GM21360 (cell line): ENCODE measurements at regions not wholly inside any gene's neighbourhood (a gene's known extent, or its start where the extent isn't known, plus 50 kb on each side); places are given as distances from the start of the nearest gene placed in this dataset.
A peak's percentile ranks its signal among the peaks of the same experiment; 100 is the strongest.
"Not testable (repeated sequence)": the region's sequence is repeated elsewhere in the genome, so short reads cannot be mapped to it uniquely, and the experiment has no call there.

Experiments used
- ATAC-seq: cut with Tn5 transposase; IDR thresholded peaks from one replicate; pipeline ENCODE4 v1.9.1; 2021; ENCODE audit warnings: mild to moderate bottlenecking, moderate library complexity; ENCODE audit not compliant: unreplicated experiment

GRCh38 chr7:51428217-51428887 is 111.7 kb upstream of the COBL start:
- no peak for ATAC-seq

DNA sequence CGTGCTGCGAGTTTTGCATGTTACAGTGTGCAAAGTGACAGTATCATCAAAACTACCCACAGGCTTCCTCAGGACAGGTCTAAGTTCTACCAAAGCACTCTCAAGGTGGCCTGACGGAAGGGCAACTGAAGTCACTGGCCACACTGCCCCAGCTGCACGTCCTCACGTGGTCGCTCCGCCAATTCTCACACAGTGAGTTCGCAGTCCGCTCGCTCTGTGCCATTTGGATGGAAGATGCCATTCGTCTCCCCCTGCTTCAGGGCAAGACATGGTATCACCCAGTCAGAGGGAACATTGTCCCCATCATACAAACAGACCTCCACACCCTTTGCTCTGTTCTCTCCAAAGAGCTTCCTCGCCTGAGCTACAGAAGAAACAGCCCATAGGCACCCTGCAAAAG is 109.6 kb upstream of the COBL start:
- ATAC-seq: no peak

GRCh38 chr7:51409934-51410333 is 93.3 kb upstream of the COBL start:
- ATAC-seq: not testable (repeated sequence)

GRCh38 chr7:51397608-51398007 is 81.0 kb upstream of the COBL start:
- ATAC-seq: not testable (repeated sequence)

GRCh38 chr7:51393003-51393402 is 76.4 kb upstream of the COBL start:
- ATAC-seq: not testable (repeated sequence)

DNA sequence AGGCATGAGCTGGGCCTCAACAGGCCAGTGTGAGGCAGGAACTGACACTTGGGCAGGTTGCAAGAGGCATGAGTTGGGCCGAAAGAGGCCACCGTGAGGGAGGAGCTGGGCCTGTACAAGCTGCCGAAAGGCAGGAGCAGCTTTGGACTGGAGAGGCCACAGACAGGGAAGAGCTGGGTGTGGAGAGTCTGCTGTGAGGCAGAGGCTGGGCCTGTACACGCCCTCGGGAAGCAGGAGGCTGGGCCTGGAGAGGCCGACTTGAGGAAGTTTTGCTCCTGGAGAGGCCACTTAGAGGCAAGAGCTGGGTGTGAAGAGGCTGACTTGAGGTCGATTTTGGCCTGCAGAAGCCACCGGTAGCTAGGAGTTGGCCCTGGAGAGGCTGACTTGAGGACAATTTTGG is 73.3 kb upstream of the COBL start:
- not testable (repeated sequence) for ATAC-seq

DNA sequence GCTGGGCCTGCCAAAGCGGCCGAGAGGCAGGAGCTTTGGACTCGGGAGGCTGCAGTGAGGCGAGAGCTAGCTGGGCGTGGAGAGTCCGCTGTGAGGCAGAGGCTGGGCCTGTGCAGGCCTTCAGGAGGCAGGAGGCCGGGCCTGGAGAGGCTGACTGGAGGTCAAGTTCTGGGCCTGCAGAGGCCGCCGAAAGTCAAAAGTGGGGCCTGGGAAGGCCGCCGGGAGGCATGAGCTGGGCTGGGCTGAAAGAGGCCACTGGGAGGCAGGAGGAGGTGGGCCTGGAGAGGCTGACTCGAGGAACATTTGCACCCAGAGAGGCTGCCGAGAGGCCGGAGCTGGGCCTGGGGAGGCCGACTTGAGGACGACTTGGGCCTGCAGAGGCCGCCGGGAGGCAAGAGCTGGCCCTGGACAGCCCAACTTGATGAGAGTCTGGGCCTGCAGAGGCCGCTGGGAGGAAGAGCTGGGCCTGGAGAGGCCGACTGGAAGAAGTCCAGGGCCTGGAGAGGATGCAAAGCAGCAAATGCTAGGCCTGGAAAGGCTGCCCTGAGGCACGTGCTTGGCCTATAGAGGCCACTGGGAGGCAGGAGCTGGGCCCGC is 72.7 kb upstream of the COBL start:
- ATAC-seq: not testable (repeated sequence)

- ATAC-seq: not testable (repeated sequence)
These were observed 71.6 kb upstream of the COBL start for GRCh38 chr7:51388241-51388640.

GRCh38 chr7:51386806-51387568 is 70.4 kb upstream of the COBL start:
- ATAC-seq: not testable (repeated sequence)

- ATAC-seq: not testable (repeated sequence)
These were observed 69.6 kb upstream of the COBL start for GRCh38 chr7:51386184-51386583.

- ATAC-seq: not testable (repeated sequence)
These were observed 65.6 kb upstream of the COBL start for GRCh38 chr7:51382243-51382642.

DNA sequence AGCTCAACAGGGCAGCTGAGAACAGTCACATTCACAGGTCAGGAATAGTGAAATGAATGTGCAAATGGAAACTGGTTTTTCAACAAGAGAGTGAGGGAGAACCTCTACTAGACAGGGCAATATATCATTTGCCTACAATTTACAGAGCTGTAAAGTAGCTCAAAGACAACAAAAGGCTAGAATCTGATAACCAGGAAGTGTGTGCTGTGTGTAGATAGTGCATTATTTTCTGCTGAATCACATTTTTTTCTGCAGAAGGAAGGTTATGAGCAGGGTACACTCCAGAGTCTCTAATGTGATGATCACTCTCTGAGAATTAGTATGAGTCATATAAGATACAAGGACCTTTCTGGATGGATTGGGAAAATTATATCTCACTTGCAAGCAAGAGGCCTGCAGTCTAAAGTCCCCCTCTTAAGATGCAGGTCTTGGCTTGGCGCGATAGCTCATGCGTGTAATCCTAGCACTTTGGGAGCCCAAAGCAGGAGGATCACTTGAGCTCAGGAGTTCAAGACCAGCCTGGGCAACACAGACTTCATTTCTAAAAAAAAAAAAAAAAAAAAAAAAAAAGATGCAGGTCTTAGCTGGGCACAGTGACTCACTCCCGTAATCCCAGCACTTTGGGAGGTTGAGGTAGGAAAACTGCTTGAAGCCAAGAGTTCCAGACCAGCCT is 59.9 kb upstream of the COBL start:
- ATAC-seq: no peak

DNA sequence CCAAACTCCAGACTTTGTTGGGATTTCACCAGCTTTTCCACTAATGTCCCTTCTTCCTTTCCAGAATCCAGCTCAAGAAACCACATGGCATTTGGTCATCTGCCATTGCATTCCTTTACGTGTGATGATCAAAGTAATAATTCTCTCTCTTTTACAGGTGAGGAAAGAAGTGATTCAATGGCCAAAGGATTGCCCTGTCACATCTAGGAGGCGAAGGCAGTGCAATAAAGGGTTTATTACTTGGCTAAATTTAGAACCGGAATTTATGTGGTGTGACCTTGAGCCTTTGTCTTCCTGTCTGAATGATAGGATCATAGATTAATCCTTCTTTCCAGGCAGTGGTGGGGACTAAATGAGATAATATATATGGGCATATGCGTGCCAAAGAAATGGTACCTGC is 58.3 kb upstream of the COBL start:
- ATAC-seq: no peak

GRCh38 chr7:51373607-51374006 is 57.0 kb upstream of the COBL start:
- not testable (repeated sequence) for ATAC-seq

DNA sequence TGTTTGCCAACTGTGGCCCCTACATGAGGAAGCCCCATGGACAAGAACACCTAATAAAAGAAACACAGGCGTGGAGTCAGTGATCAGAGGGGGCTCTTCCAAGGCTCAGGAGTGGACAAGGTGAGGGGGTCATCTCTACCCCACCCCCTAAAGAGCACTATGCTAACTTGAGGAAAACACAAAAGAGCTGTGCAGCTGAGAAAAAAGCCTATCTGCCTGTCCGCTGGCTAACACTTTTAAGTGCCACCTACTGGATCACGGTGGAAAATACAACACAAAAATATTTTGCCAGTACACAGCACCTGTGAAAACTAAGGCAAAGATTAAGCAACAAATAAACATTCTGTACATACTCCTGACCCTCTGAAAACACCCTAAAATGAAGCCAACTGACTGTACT is 53.1 kb upstream of the COBL start:
- ATAC-seq: no peak

- not testable (repeated sequence) for ATAC-seq
These were observed 52.6 kb upstream of the COBL start for GRCh38 chr7:51369228-51369627.

- ATAC-seq: no peak
These were observed 51.7 kb upstream of the COBL start for GRCh38 chr7:51368334-51368733.

DNA sequence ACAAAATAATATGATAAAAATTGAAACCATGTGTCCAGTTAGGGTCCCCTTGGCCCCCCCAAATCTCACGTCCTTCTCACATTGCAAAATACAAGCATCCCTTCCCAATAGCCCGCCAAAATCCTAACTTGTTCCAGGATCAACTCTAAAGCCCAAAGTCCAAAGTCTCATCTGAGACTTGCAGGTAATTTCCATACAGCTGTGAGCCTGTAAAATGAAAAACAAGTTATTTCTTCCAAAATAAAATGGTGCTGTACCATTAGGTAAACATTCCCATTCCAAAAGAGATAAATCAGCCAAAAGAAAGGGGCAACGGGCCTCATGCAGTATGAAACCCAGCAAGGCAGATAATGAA is 51.0 kb upstream of the COBL start:
- no peak for ATAC-seq

GRCh38 chr7:51366930-51367613 is 50.5 kb upstream of the COBL start:
- peak; percentile 71 for ATAC-seq
